Nephron (organoid): ENCODE measurements at regions not wholly inside any gene's neighbourhood (a gene's known extent, or its start where the extent isn't known, plus 50 kb on each side); places are given as distances from the start of the nearest gene placed in this dataset.

ENCODE experiments used
- H3K27ac Mint-ChIP-seq, 3 experiments: 2 replicates each; pipeline ENCODE4 v1.8.0; 2020; ENCODE audit warnings: mixed read lengths in 3 of 3, mild to moderate bottlenecking in 2 of 3, moderate library complexity in 1 of 3
- H3K27me3 Mint-ChIP-seq: 2 replicates; pipeline ENCODE4 v1.8.0; 2021; ENCODE audit warnings: low read depth, mild to moderate bottlenecking, moderate library complexity, mixed read lengths
- H3K36me3 Mint-ChIP-seq: 2 replicates; pipeline ENCODE4 v1.8.0; 2020; ENCODE audit warnings: low read depth, mixed read lengths
- H3K4me1 Mint-ChIP-seq: 2 replicates; pipeline ENCODE4 v1.8.0; 2020; ENCODE audit warnings: mixed read lengths
- H3K4me3 Mint-ChIP-seq, 3 experiments: 2 replicates each; pipeline ENCODE4 v1.8.0; 2020; ENCODE audit warnings: mild to moderate bottlenecking in 3 of 3, mixed read lengths in 3 of 3, moderate library complexity in 2 of 3
- H3K9me3 Mint-ChIP-seq: 2 replicates; pipeline ENCODE4 v1.8.0; 2020; ENCODE audit warnings: mixed read lengths
- CTCF ChIP-seq, 3 experiments: fragments of 200-600 bp; sonication (generic); IDR thresholded peaks; one replicate each; pipeline ENCODE4 v1.5.0; 2021; ENCODE audit warnings: antibody characterized with exemption in 3 of 3; ENCODE audit not compliant: unreplicated experiment in 3 of 3

DNA sequence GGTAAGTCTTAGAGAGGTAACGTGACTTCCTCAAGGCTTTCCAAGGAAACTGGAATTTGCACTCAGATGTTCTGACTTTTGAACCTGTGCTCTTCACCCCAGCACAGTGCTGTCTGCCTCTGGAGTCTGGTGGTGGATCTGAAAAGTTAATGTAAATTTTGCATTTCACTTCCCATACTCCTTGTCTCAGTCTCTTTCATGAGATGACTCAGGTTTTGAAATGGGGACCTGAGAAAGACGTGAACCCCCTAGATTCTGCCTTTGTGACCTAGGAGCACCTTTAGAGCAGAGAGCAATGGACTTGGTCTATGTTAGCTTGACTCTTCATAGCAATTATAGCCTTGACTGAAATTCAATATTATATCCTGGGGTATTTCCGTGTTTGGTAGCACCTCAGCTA, 223.0 kb downstream of the QKI start:
- no peak overlapping the region for H3K4me3 Mint-ChIP-seq
- no peaks in the 10 kb centered on the region for H3K36me3 Mint-ChIP-seq
- peaks cover 4% of the 10 kb centered on the region for H3K9me3 Mint-ChIP-seq
- no peak for TF ChIP-seq CTCF (IDR thresholded peaks at IDR 0.05; ENCODE audit: unreplicated experiment in 3 of 3)
- no peaks in the 10 kb centered on the region for H3K4me1 Mint-ChIP-seq
- no peak overlapping the region for H3K27ac Mint-ChIP-seq
- no peaks in the 10 kb centered on the region for H3K27me3 Mint-ChIP-seq

DNA sequence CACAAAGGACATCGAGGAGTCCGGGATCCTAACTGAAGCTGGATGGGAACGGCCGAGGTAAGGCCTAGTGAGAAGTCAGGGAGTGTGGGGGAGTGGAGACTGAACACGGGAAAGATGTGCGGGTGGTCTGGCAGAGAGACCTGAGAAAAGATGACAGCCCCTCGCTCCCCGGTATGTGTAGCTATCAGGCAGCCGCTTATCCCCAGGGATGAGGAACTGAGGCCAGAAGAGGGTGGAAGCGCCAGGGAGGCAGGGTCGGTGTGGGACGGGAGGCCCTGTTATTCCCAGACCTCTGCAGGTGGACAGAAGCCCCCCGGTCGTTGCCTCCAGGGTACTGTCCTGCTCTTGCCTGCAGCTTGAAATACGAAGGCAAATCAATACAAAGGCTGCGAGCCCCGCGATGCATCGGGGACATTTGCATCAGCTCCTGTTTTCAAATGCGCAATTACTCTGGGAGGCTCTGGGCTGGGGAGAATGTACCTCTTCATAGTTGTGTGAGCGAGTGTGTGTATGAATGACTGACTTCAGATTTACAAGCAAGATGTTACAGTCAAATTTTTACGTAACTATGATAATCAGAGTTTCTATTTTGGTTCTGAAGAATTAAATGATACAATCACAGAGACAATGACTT, 221.3 kb downstream of the QKI start:
- no peaks in the 10 kb centered on the region for H3K4me1 Mint-ChIP-seq
- peaks cover 6% of the 10 kb centered on the region for H3K9me3 Mint-ChIP-seq

DNA sequence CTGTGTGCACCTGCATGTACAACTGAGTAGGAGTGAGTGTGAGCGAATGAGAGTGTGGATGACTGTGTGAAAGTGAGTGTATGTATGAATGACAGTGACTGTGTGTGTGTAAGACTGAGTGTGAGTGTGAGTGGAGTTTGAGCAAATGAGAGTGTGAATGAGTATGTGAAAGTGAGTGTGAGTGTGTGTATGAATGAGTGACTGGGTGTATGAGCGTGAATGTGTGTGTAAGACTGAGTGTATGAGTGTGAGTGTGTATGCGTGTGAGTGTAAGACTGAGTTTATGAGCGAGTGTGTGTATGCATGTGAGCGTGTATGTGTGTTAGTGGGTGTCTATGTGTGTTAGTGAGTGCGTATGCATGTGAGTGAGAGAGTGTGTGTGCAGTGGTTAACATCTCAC, 220.8 kb downstream of the QKI start:
- Mint-ChIP-seq H3K27me3 (no peaks in the 10 kb centered on the region), H3K36me3 (no peaks in the 10 kb centered on the region), H3K27ac (no peak overlapping the region), H3K4me1 (no peaks in the 10 kb centered on the region), H3K9me3 (peaks cover 6% of the 10 kb centered on the region), H3K4me3 (no peak overlapping the region)
- TF ChIP-seq CTCF (IDR thresholded peaks at IDR 0.05; ENCODE audit: unreplicated experiment in 3 of 3) = no peak

More for the DNA sequence above, 221.3 kb downstream of the QKI start:
- Mint-ChIP-seq H3K27ac (no peak overlapping the region), H3K36me3 (no peaks in the 10 kb centered on the region), H3K27me3 (no peaks in the 10 kb centered on the region), H3K4me3 (no peak overlapping the region)
- TF ChIP-seq CTCF (IDR thresholded peaks at IDR 0.05; ENCODE audit: unreplicated experiment in 3 of 3) = no peak

GRCh38 chr6:163634211-163635171, 220.0 kb downstream of the QKI start:
- no peak overlapping the region for H3K4me3 Mint-ChIP-seq
- TF ChIP-seq CTCF (IDR thresholded peaks at IDR 0.05; ENCODE audit: unreplicated experiment in 3 of 3) = no peak
- no peaks in the 10 kb centered on the region for H3K4me1 Mint-ChIP-seq
- H3K36me3 Mint-ChIP-seq = no peaks in the 10 kb centered on the region
- H3K27me3 Mint-ChIP-seq = no peaks in the 10 kb centered on the region
- peaks cover 6% of the 10 kb centered on the region for H3K9me3 Mint-ChIP-seq
- H3K27ac Mint-ChIP-seq = no peak overlapping the region

DNA sequence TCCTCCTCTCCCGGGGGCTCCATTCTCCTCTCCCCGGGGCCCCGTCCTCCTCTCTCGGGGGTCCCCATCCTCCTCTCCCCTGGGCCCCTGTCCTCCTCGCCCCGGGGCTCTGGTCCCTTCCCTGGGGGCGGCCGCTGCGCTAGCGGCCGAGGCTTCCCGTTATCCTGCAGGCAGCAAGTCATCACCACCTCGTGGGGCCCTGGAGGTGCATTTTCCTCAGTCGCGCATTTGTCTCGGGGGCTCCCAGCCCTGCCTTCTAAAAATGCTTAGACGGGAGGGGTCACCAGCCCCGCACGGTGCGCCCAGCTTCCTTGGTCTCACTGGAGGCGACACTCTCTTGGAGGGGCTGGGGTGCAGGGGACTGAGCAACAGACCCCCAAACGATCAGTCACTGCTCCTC, 216.5 kb downstream of the QKI start:
- Mint-ChIP-seq H3K27me3 (no peaks in the 10 kb centered on the region), H3K4me3 (no peak overlapping the region), H3K9me3 (peaks cover 10% of the 10 kb centered on the region), H3K4me1 (no peaks in the 10 kb centered on the region), H3K36me3 (no peaks in the 10 kb centered on the region), H3K27ac (no peak overlapping the region)
- TF ChIP-seq CTCF (IDR thresholded peaks at IDR 0.05; ENCODE audit: unreplicated experiment in 3 of 3) = no peak
